ENCODE measurements at regions not wholly inside any gene's neighbourhood (a gene's known extent, or its start where the extent isn't known, plus 50 kb on each side); places are given as distances from the start of the nearest gene placed in this dataset.
A peak's percentile ranks its signal among the peaks of the same experiment; 100 is the strongest.

DNA sequence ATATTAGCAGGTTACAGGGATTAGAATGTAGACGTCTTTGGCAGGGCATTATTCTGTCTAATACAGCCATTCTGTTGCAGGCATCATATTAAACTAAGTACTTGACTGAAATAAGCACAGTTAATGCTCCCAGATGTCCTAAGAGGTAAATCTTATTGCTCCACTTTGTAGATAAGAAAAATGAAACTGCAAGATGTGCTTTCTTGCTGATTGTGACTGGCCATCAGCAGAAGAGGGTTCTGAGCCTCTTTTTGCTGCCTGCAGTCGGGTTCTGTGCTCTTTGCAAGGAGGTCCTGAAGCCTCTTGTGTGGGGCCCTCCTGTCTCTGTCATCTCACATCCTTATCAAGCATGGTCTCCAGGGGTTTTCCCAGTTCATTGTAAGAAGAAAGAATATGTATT lies 167.1 kb downstream of the KCNJ2 start:
- DNase-seq (ENCODE audit: low spot score) = no peak
- no peak overlapping the region for H3K4me3 Mint-ChIP-seq (ENCODE audit: low read depth)
- no peaks in the 10 kb centered on the region for H3K27me3 Mint-ChIP-seq (ENCODE audit: low read depth)
- no peaks in the 10 kb centered on the region for H3K9me3 Mint-ChIP-seq
- H3K36me3 Mint-ChIP-seq (ENCODE audit: low read depth) = no peaks in the 10 kb centered on the region
- intact Hi-C loops (cut with micrococcal nuclease) = no loop called here
- no peaks in the 10 kb centered on the region for H3K4me1 Mint-ChIP-seq (ENCODE audit: low read depth)
- H3K27ac Mint-ChIP-seq = no peak overlapping the region

DNA sequence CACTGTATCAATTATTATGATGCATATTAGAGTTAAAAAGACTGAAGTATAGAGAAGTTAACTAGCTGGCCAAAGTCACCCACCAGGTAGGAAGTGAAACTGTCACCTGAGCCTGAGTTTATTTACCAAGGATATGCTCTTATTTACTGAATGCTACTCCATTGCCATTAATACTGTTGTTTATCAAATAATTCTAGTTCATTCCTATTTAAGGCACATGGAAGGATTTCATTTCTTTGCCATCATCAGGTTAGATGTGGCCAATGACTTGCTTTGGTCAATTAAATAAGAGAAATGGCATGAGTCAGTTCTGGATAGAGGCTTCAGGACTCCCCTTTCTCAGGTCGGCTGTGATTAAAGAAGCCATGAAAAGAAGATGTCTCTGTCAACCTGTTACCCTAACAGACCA lies 169.6 kb downstream of the KCNJ2 start:
- DNase-seq (ENCODE audit: low spot score) = no peak
- peaks cover 5% of the 10 kb centered on the region for H3K4me1 Mint-ChIP-seq (ENCODE audit: low read depth)
- no peaks in the 10 kb centered on the region for H3K36me3 Mint-ChIP-seq (ENCODE audit: low read depth)
- H3K27me3 Mint-ChIP-seq (ENCODE audit: low read depth) = no peaks in the 10 kb centered on the region
- intact Hi-C loops (cut with micrococcal nuclease) = no loop called here
- H3K27ac Mint-ChIP-seq = no peak overlapping the region
- H3K9me3 Mint-ChIP-seq = no peaks in the 10 kb centered on the region
- H3K4me3 Mint-ChIP-seq (ENCODE audit: low read depth) = no peak overlapping the region

DNA sequence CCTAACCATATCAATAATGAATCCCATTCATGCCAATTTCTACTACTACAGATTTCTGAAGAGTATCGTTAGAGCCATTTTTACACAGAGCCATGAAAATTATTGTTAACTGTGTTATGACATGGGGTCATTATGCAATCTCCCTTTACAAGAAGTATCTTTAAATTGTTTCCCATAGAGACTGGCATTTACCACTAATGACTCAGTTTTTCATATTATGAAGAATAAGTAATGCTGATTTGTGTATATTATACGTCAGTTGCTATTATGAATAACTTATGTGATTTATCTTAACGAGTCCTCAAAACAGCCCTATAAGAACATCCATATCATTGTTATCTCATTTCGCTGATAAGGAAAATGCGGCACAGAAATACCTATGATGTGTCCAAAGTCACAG lies 173.8 kb downstream of the KCNJ2 start:
- intact Hi-C loops (cut with micrococcal nuclease) = no loop called here
- Mint-ChIP-seq H3K27me3 (ENCODE audit: low read depth) (no peaks in the 10 kb centered on the region), H3K36me3 (ENCODE audit: low read depth) (no peaks in the 10 kb centered on the region), H3K9me3 (no peaks in the 10 kb centered on the region), H3K4me3 (ENCODE audit: low read depth) (no peak overlapping the region), H3K4me1 (ENCODE audit: low read depth) (peaks cover 15% of the 10 kb centered on the region), H3K27ac (no peak overlapping the region)
- DNase-seq (ENCODE audit: low spot score) = no peak

DNA sequence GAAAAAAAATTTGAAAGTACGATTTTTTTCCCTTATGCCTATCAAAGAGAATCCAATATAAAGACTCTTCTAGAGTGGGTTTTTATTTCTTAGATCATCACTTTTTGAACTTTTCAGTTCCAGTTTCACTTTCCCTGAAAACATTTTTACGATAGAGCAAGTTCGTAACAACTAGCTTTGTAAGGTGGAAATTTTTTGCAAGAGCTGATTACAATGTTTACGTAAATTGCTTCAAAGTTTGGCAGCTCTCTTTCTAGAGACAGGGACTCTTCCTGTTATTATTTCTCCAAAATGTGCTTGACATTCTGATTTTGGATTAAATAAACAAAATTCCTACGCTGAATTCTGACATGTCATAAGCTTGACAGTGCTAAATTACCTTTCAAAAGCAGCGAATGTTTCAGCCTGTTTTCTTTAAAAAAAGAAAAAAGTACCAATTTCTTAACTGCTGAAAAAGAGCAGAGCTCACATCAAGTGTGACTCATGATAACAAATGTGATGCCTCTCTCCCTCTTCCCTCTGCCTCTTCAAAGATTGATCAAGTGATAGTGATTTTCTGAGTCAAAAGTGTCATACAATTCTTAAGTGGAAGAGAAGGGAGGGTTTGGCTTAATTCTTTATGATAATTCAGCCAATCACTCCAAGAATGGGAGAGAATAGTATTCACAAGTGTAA lies 175.2 kb downstream of the KCNJ2 start:
- Mint-ChIP-seq H3K36me3 (ENCODE audit: low read depth) (no peaks in the 10 kb centered on the region), H3K4me1 (ENCODE audit: low read depth) (peaks cover 15% of the 10 kb centered on the region), H3K4me3 (ENCODE audit: low read depth) (peak overlapping the region; percentile 26), H3K9me3 (no peaks in the 10 kb centered on the region), H3K27ac (peak overlapping the region; percentile 88), H3K27me3 (ENCODE audit: low read depth) (no peaks in the 10 kb centered on the region)
- intact Hi-C loops (cut with micrococcal nuclease) = no loop called here
- no peak for DNase-seq (ENCODE audit: low spot score)

DNA sequence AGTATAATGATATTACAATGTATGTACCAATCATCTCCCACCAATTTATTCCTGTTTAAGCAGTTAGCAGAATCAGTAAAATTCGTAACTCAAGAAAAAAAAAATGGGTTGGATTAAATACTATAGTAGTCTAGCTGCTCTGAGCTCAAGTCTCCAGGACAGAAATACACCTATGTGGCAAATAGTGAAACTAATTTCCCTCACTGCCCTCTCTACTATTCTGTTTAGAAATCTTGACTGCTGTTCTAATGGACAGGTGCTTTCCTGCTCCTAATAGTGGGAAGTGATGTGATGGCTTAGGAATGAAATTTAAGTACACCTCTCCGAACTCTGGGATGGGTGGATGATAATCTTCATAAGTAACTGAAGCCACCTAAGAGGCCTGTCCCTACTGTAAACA lies 175.7 kb downstream of the KCNJ2 start:
- intact Hi-C loops (cut with micrococcal nuclease) = no loop called here
- H3K27ac Mint-ChIP-seq = peak overlapping the region; percentile 88
- no peaks in the 10 kb centered on the region for H3K9me3 Mint-ChIP-seq
- peak overlapping the region; percentile 14 for H3K4me3 Mint-ChIP-seq (ENCODE audit: low read depth)
- DNase-seq (ENCODE audit: low spot score) = no peak
- H3K4me1 Mint-ChIP-seq (ENCODE audit: low read depth) = peaks cover 15% of the 10 kb centered on the region
- H3K27me3 Mint-ChIP-seq (ENCODE audit: low read depth) = no peaks in the 10 kb centered on the region
- no peaks in the 10 kb centered on the region for H3K36me3 Mint-ChIP-seq (ENCODE audit: low read depth)

DNA sequence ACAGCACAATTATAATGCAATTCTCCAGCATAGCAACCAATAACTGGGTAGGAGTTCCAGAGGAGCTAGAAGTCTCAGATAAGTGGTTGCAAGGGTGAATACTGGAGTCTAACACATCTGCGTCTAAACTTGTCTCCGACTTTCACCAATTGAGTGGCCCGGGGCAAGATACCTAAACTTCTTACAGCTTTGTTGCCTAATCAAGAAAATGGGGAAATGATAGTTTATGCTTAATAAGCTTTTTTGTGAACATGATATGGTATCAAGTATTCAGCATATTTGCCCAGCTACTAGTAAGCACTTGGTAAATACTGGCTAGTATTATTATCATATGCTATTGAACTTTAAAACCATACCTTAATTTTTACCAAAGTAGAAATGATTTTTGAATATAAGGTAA lies 183.5 kb downstream of the KCNJ2 start:
- no peak overlapping the region for H3K27ac Mint-ChIP-seq
- H3K4me1 Mint-ChIP-seq (ENCODE audit: low read depth) = no peaks in the 10 kb centered on the region
- no peaks in the 10 kb centered on the region for H3K27me3 Mint-ChIP-seq (ENCODE audit: low read depth)
- no peaks in the 10 kb centered on the region for H3K36me3 Mint-ChIP-seq (ENCODE audit: low read depth)
- no peaks in the 10 kb centered on the region for H3K9me3 Mint-ChIP-seq
- no peak overlapping the region for H3K4me3 Mint-ChIP-seq (ENCODE audit: low read depth)
- no peak for DNase-seq (ENCODE audit: low spot score)
- intact Hi-C loops (cut with micrococcal nuclease) = no loop called here

DNA sequence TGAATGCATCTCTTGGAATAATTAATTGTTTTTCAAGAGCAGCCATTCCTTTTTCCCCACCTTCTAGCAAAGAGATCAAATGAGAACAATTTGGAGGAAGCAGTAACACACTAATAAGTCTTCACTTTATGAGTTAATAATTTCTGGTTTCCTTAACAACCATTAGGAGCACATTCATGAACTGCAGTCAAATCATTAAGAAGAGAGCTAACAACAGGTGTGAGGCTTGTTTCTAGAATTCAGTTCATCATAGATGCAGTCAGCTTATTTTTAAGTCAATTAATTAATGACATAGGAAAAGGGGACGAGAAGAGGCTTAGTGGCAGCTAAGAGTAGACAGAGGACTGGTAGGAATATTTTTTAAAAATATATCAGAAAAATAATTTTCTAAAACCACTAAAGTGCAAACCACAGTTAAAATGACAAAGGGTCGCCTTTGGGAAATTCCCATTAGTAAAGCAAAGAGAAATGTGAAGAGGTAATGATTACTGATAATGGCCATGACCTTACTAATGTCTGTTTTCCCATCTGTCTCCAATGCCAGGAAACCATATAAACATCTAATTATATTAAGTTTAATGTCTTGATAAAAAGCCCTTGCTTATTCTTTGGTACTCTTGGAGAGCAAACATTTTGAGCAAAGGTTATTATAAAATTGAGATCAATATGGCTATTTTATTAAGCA lies 184.2 kb downstream of the KCNJ2 start:
- no peak for DNase-seq (ENCODE audit: low spot score)
- intact Hi-C loops (cut with micrococcal nuclease) = no loop called here
- Mint-ChIP-seq H3K4me3 (ENCODE audit: low read depth) (no peak overlapping the region), H3K27ac (no peak overlapping the region), H3K27me3 (ENCODE audit: low read depth) (no peaks in the 10 kb centered on the region), H3K4me1 (ENCODE audit: low read depth) (no peaks in the 10 kb centered on the region), H3K36me3 (ENCODE audit: low read depth) (no peaks in the 10 kb centered on the region), H3K9me3 (no peaks in the 10 kb centered on the region)

DNA sequence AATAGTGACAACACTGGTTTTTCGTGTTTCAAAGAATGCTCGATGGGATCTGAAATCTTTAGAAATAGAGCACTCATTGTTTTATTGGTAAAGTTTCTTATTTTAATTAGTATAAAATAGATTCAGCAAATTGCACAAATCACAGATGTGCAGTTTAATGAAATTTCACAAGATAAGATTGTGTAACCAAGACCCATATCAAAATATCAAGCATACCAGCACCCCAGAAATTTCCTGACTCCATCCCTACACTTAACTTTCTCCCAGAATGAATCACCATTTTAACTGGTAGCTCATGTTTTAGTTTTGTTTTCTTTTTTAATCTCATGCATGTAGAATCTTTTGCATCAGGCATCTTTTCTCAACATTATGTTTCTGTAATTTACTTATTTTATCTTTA lies 185.9 kb downstream of the KCNJ2 start:
- Mint-ChIP-seq H3K9me3 (no peaks in the 10 kb centered on the region), H3K36me3 (ENCODE audit: low read depth) (no peaks in the 10 kb centered on the region), H3K27ac (no peak overlapping the region), H3K27me3 (ENCODE audit: low read depth) (no peaks in the 10 kb centered on the region), H3K4me3 (ENCODE audit: low read depth) (no peak overlapping the region), H3K4me1 (ENCODE audit: low read depth) (no peaks in the 10 kb centered on the region)
- DNase-seq (ENCODE audit: low spot score) = no peak
- intact Hi-C loops (cut with micrococcal nuclease) = no loop called here

DNA sequence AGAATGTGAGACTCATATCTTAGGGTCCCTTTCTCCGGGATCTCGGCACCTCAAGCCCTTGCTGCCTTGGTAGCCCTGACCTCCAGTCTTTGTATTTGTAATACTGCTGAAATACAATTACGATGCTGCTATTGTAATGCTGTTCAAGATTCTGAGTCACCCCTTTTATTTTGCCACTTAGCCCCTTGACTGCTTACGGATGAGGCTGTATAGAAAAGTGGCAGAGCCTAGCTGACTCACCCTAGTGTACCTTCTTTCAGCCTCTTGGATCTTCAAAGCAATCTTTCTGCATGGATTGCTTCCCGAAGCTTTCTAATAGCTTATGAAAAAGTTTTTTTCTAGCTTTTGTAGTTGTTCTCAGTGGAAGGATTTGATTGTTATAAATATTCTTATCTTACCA lies 187.9 kb downstream of the KCNJ2 start:
- Mint-ChIP-seq H3K27ac (no peak overlapping the region), H3K4me1 (ENCODE audit: low read depth) (no peaks in the 10 kb centered on the region), H3K27me3 (ENCODE audit: low read depth) (no peaks in the 10 kb centered on the region), H3K9me3 (no peaks in the 10 kb centered on the region), H3K36me3 (ENCODE audit: low read depth) (no peaks in the 10 kb centered on the region), H3K4me3 (ENCODE audit: low read depth) (no peak overlapping the region)
- DNase-seq (ENCODE audit: low spot score) = no peak
- intact Hi-C loops (cut with micrococcal nuclease) = no loop called here

DNA sequence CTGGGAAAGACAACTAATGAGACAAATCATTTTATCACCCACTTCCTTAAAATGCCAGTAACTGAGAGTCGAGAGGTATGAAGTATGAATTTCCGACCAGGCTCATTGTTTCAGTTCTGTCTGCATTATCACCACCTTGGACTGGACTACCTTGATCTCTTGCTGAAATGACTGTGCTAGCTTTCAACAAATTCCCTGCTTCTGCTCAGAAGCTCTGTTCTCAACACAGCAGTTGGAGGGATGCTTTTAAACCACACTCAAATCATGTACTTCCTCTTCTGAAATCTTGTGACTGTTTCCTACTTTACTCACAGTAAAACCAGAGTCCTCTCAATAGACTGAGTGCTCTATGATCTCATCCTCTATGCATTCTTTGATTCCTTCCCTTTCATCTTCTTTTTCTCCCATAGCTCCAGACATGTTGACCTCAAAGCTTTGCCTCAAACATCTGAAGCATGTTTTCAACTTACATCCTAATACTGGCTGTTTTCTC lies 195.8 kb downstream of the KCNJ2 start:
- intact Hi-C loops (cut with micrococcal nuclease) = no loop called here
- Mint-ChIP-seq H3K9me3 (no peaks in the 10 kb centered on the region), H3K4me1 (ENCODE audit: low read depth) (no peaks in the 10 kb centered on the region), H3K4me3 (ENCODE audit: low read depth) (no peak overlapping the region), H3K36me3 (ENCODE audit: low read depth) (no peaks in the 10 kb centered on the region), H3K27me3 (ENCODE audit: low read depth) (no peaks in the 10 kb centered on the region), H3K27ac (no peak overlapping the region)
- DNase-seq (ENCODE audit: low spot score) = no peak

DNA sequence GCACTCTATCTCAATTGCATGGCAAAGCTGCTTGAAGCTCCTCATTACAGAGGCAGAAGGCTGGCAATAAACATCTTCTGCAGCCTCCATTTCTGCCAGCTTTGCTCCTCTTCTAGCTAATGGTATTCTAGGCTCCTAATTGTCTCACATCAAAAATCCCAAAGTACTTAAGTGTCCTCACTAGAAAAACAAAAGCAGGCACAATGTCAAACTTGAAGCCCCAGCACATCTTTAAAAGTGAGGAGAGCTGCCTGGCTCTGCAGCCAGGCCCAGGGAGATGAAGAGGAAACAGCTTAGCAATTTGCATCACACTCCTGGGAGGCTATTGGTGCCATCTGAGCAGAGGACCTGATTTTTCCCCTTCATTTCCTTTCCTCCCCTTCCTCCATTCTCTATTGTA lies 197.1 kb downstream of the KCNJ2 start:
- DNase-seq (ENCODE audit: low spot score) = no peak
- no peak overlapping the region for H3K27ac Mint-ChIP-seq
- H3K9me3 Mint-ChIP-seq = no peaks in the 10 kb centered on the region
- H3K36me3 Mint-ChIP-seq (ENCODE audit: low read depth) = no peaks in the 10 kb centered on the region
- H3K4me1 Mint-ChIP-seq (ENCODE audit: low read depth) = no peaks in the 10 kb centered on the region
- H3K27me3 Mint-ChIP-seq (ENCODE audit: low read depth) = no peaks in the 10 kb centered on the region
- no peak overlapping the region for H3K4me3 Mint-ChIP-seq (ENCODE audit: low read depth)
- intact Hi-C loops (cut with micrococcal nuclease) = no loop called here

DNA sequence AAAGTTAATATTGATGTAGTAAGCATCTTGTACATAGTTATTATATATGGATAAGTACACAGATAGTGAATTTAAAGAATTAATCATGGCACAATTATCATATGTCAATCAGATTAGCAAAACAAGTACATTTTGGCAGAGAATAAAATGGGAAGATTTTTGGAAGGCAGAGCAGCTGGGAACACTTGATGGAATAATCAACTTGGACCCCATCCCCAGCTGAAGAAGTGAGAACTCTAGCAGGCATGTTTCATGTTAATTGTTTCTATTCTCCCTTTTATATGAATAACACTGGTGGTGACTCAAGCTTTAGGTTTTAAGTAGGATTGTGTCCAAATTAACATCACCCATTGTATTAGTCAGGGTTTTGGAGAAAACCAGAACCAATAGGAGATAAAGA lies 198.7 kb downstream of the KCNJ2 start:
- Mint-ChIP-seq H3K4me1 (ENCODE audit: low read depth) (no peaks in the 10 kb centered on the region), H3K27ac (no peak overlapping the region), H3K36me3 (ENCODE audit: low read depth) (no peaks in the 10 kb centered on the region), H3K9me3 (no peaks in the 10 kb centered on the region), H3K4me3 (ENCODE audit: low read depth) (no peak overlapping the region), H3K27me3 (ENCODE audit: low read depth) (no peaks in the 10 kb centered on the region)
- no peak for DNase-seq (ENCODE audit: low spot score)
- intact Hi-C loops (cut with micrococcal nuclease) = no loop called here

DNA sequence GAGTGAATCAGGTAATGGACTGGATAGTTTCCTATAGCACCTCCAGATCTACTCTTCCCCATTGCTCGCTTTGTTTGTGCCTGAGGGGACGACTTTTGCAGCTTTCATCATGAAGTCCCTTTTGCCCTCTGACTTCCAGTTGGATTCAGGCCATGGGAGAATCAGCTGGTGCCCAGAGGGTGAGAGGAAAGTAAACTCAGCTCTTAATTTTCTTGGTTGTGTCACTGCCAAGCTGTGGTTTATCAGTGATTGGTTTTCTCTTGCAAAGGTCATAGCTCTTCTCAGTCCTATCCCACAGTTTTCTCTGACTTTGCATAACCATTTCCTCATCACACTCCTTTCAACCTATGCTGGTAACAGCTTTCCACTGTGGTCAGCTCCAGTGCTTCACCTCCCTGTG lies 200.1 kb downstream of the KCNJ2 start:
- Mint-ChIP-seq H3K27ac (no peak overlapping the region), H3K9me3 (no peaks in the 10 kb centered on the region), H3K27me3 (ENCODE audit: low read depth) (no peaks in the 10 kb centered on the region), H3K36me3 (ENCODE audit: low read depth) (no peaks in the 10 kb centered on the region), H3K4me3 (ENCODE audit: low read depth) (no peak overlapping the region), H3K4me1 (ENCODE audit: low read depth) (no peaks in the 10 kb centered on the region)
- intact Hi-C loops (cut with micrococcal nuclease) = no loop called here
- no peak for DNase-seq (ENCODE audit: low spot score)

All from activated T-helper 2 cell treated with anti-CD3 and anti-CD28 coated beads, Interferon-gamma antibody, Interleukin-2, Interleukin-4, amounts not matched to agents 10 μg/mL and 5 μg/mL and 100 μg/mL, durations not matched to agents 14 hours and 24 hours and 36 hours (primary cell).